Gastrocnemius medialis (tissue), 4 donors: ENCODE measurements at regions not wholly inside any gene's neighbourhood (a gene's known extent, or its start where the extent isn't known, plus 50 kb on each side); places are given as distances from the start of the nearest gene placed in this dataset.
A peak's percentile ranks its signal among the peaks of the same experiment; 100 is the strongest.

Experiments used
- ATAC-seq, 2 donors: fragments of 150-250 bp; one replicate each; pipeline ENCODE4 v1.9.1; 2016
- DNase-seq, 2 donors: peaks; one replicate each; pipeline ENCODE4 v3.0.0-alpha.2; 2019
- H3K27ac ChIP-seq, 4 donors: fragments of 200-600 bp; sonication (generic); 1 replicate in 1 of 4; 2 replicates in 3 of 4; pipeline ENCODE4 v1.5.1; 2016 to 2018; ENCODE audit warnings: mild to moderate bottlenecking in 2 of 4, moderate library complexity in 1 of 4
- H3K27me3 ChIP-seq, 3 donors: fragments of 200-600 bp; sonication (generic) in 2 of 3; 1 replicate in 1 of 3; 2 replicates in 2 of 3; pipeline versions ENCODE4 v1.5.1 to v1.6.0; 2016 to 2019; ENCODE audit warnings: mild to moderate bottlenecking in 1 of 3, moderate library complexity in 1 of 3
- H3K36me3 ChIP-seq, 2 donors: fragments of 200-600 bp; sonication (generic) in 1 of 2; one replicate each; pipeline ENCODE4 v1.5.1; 2017 to 2018
- H3K4me1 ChIP-seq, 2 donors: fragments of 200-600 bp; sonication (generic) in 1 of 2; one replicate each; pipeline ENCODE4 v1.5.1; 2016 to 2017; ENCODE audit warnings: mild to moderate bottlenecking in 2 of 2
- H3K4me3 ChIP-seq, 4 donors: fragments of 200-600 bp; sonication (generic) in 3 of 4; 1 replicate in 1 of 4; 2 replicates in 3 of 4; pipeline ENCODE4 v1.5.1; 2016 to 2019; ENCODE audit warnings: mild to moderate bottlenecking in 2 of 4
- H3K9me3 ChIP-seq, 3 donors: fragments of 200-600 bp; sonication (generic) in 2 of 3; 1 replicate in 1 of 3; 2 replicates in 2 of 3; pipeline ENCODE4 v1.5.1; 2016 to 2019
- POLR2A ChIP-seq, 2 donors: fragments of 450-650 bp; IDR thresholded peaks; one replicate each; pipeline ENCODE4 v1.6.1; 2017; ENCODE audit warnings: antibody characterized with exemption in 2 of 2, mild to moderate bottlenecking in 2 of 2, moderate library complexity in 2 of 2
- in situ Hi-C, 4 donors: fragments of 200-750 bp; cut with MboI; loops; one replicate each; pipeline versions ENCODE4 v1.15.0 to v1.8.0; 2017; ENCODE audit warnings: low sequenced_read_pairs in 4 of 4
- intact Hi-C: fragments of 100-400 bp; cut with DNase I; formaldehyde crosslinking; loops from one replicate; pipeline ENCODE4 v1.15.1; 2023; ENCODE audit warnings: low total_unique reads
- TF ChIP-seq, protein P1 (sequence below), 5 experiments: fragments of 450-650 bp in 3 of 5; fragments of 200-600 bp in 2 of 5; sonication (generic) in 2 of 5; IDR thresholded peaks in 4 of 5; conservative IDR thresholded peaks in 1 of 5; 1 replicate in 4 of 5; 2 replicates in 1 of 5; pipeline ENCODE4 v1.5.1; 2016 to 2019; ENCODE audit warnings: antibody characterized with exemption in 5 of 5, mild to moderate bottlenecking in 3 of 5, moderate library complexity in 3 of 5

DNA sequence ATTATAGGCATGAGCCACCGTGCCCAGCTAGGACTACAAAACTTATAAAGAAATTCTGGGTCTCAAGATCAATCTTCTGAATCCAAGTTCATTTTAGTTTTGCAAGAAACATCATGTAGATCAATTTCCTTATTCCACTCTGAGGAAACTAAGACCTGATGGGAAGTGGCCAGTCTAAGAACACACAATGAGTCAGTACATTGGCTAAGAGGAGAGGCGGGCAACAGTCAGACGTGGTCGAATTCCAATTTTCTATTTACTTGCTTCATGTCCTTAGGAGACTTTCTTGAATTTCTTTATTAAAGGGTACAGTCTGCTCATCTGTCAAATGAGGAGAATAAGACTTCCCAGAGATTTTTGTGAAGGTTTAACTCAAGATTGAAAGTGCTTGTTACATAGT is 432.1 kb upstream of the BRINP1 start:
- peak; percentile 28 to 63 for DNase-seq
- in situ Hi-C loops (loop anchor here in 2 of 4 donors (25.0 kb wide), 1 partner anchor 686 kb away; no protein-coding TSS in a partner anchor), intact Hi-C loops (loop anchor here (5.0 to 10.0 kb wide), 3 partner anchors 466 to 783 kb away; partner anchors contain the start of gene CDK5RAP2)
- Histone ChIP-seq H3K27ac (peak overlapping the region; percentile 76 to 90 (median 86)), H3K4me3 (no peak overlapping the region), H3K27me3 (no peaks in the 10 kb centered on the region), H3K9me3 (no peaks in the 10 kb centered on the region), H3K36me3 (no peaks in the 10 kb centered on the region), H3K4me1 (peaks cover 23 to 28% of the 10 kb centered on the region in 2 donors)
- TF ChIP-seq POLR2A (IDR thresholded peaks at IDR 0.05): peak in 1 of 2 donors; percentile 18
- TF ChIP-seq, protein P1, sequence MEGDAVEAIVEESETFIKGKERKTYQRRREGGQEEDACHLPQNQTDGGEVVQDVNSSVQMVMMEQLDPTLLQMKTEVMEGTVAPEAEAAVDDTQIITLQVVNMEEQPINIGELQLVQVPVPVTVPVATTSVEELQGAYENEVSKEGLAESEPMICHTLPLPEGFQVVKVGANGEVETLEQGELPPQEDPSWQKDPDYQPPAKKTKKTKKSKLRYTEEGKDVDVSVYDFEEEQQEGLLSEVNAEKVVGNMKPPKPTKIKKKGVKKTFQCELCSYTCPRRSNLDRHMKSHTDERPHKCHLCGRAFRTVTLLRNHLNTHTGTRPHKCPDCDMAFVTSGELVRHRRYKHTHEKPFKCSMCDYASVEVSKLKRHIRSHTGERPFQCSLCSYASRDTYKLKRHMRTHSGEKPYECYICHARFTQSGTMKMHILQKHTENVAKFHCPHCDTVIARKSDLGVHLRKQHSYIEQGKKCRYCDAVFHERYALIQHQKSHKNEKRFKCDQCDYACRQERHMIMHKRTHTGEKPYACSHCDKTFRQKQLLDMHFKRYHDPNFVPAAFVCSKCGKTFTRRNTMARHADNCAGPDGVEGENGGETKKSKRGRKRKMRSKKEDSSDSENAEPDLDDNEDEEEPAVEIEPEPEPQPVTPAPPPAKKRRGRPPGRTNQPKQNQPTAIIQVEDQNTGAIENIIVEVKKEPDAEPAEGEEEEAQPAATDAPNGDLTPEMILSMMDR (IDR thresholded peaks at IDR 0.05 in 4 of 5, conservative IDR thresholded peaks at IDR 0.05 in 1 of 5): no peak
- peak; percentile 63 to 78 for ATAC-seq

GRCh38 chr9:119795395-119795794 is 426.2 kb upstream of the BRINP1 start:
- H3K27ac ChIP-seq: no peak overlapping the region
- ATAC-seq: no peak
- H3K9me3 ChIP-seq: no peaks in the 10 kb centered on the region
- DNase-seq: no peak
- intact Hi-C loops (no loop called here), in situ Hi-C loops (no loop called here)
- no peaks in the 10 kb centered on the region for H3K36me3 ChIP-seq
- no peaks in the 10 kb centered on the region for H3K4me1 ChIP-seq
- H3K4me3 ChIP-seq: no peak overlapping the region
- TF ChIP-seq, protein P1 (IDR thresholded peaks at IDR 0.05 in 4 of 5, conservative IDR thresholded peaks at IDR 0.05 in 1 of 5): no peak
- no peak for TF ChIP-seq POLR2A (IDR thresholded peaks at IDR 0.05)
- no peaks in the 10 kb centered on the region for H3K27me3 ChIP-seq

DNA sequence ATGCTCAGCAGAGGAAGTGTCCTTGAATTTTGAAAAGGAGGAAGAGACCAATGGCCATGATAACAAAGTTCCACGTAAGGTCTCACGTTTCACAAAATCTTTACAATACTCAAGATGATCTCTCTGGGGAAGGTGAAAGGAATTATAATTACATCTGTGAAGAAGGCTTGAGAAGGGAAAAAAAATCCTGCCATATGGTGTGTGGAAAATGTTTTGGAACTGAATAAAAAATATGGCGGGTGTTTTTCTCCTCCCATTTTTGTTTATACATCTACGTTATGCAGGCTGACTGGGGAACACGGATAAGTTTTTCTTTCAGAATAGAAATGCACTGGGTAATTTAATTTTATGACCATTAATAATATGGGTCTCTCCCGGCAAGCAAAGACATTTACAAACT is 425.6 kb upstream of the BRINP1 start:
- intact Hi-C loops (no loop called here), in situ Hi-C loops (no loop called here)
- H3K9me3 ChIP-seq: no peaks in the 10 kb centered on the region
- TF ChIP-seq, protein P1 (IDR thresholded peaks at IDR 0.05 in 4 of 5, conservative IDR thresholded peaks at IDR 0.05 in 1 of 5): no peak
- TF ChIP-seq POLR2A (IDR thresholded peaks at IDR 0.05): no peak
- H3K27me3 ChIP-seq: no peaks in the 10 kb centered on the region
- H3K4me3 ChIP-seq: no peak overlapping the region
- no peaks in the 10 kb centered on the region for H3K4me1 ChIP-seq
- no peak overlapping the region for H3K27ac ChIP-seq
- DNase-seq (no peak), ATAC-seq (no peak)
- H3K36me3 ChIP-seq: no peaks in the 10 kb centered on the region

DNA sequence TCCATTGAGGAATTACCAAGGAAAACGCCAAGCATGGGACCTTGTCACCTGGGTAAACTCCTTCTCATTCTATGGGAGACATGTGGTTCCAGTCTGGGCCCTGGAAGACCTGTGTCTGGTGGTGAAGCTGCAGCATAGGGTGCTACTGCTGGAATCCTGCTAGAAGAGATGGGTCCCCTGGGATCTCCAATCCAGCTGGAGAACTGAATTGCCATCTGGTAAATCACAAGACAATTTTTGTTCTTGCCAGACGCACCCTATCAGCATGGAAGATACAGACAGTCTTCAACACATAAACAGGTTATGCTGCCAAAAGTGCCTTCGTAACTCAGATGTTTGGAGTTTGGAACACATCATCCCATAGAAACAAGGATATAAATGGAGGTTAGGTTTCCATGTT is 424.0 kb upstream of the BRINP1 start:
- H3K9me3 ChIP-seq: no peaks in the 10 kb centered on the region
- DNase-seq: no peak
- intact Hi-C loops (no loop called here), in situ Hi-C loops (no loop called here)
- TF ChIP-seq, protein P1 (IDR thresholded peaks at IDR 0.05 in 4 of 5, conservative IDR thresholded peaks at IDR 0.05 in 1 of 5): no peak
- TF ChIP-seq POLR2A (IDR thresholded peaks at IDR 0.05): no peak
- no peak overlapping the region for H3K27ac ChIP-seq
- H3K27me3 ChIP-seq: no peaks in the 10 kb centered on the region
- peaks cover 0 to 9% of the 10 kb centered on the region in 2 donors for H3K4me1 ChIP-seq
- no peak overlapping the region for H3K4me3 ChIP-seq
- ATAC-seq: no peak
- no peaks in the 10 kb centered on the region for H3K36me3 ChIP-seq

DNA sequence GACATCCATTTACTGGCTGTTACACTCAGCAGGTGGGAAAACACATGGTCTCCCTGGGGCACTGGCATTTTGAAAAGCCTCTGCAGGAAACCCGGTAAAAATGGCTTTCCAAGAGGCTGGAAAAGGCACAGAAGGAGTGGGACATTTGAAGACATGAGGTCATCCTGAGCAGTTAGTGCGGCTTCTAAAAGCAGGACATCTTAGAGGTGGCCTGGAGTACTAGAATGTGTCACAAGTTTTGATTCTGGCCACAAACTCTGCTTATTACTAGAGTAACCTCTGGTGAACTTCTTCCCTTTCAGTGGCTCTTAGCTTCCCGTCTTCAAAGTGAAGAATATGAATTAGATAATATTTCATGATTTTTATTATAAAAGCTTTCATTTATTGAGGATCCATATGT is 423.0 kb upstream of the BRINP1 start:
- Histone ChIP-seq H3K36me3 (no peaks in the 10 kb centered on the region), H3K9me3 (no peaks in the 10 kb centered on the region), H3K27ac (no peak overlapping the region), H3K4me3 (no peak overlapping the region), H3K27me3 (no peaks in the 10 kb centered on the region), H3K4me1 (peaks cover 0 to 9% of the 10 kb centered on the region in 2 donors)
- intact Hi-C loops (no loop called here), in situ Hi-C loops (no loop called here)
- TF ChIP-seq, protein P1 (IDR thresholded peaks at IDR 0.05 in 4 of 5, conservative IDR thresholded peaks at IDR 0.05 in 1 of 5): no peak
- TF ChIP-seq POLR2A (IDR thresholded peaks at IDR 0.05): no peak
- ATAC-seq (no peak), DNase-seq (no peak)
